ENCODE measurements at regions not wholly inside any gene's neighbourhood (a gene's known extent, or its start where the extent isn't known, plus 50 kb on each side); places are given as distances from the start of the nearest gene placed in this dataset.
"Not testable (repeated sequence)": the region's sequence is repeated elsewhere in the genome, so short reads cannot be mapped to it uniquely, and the experiment has no call there.

DNA sequence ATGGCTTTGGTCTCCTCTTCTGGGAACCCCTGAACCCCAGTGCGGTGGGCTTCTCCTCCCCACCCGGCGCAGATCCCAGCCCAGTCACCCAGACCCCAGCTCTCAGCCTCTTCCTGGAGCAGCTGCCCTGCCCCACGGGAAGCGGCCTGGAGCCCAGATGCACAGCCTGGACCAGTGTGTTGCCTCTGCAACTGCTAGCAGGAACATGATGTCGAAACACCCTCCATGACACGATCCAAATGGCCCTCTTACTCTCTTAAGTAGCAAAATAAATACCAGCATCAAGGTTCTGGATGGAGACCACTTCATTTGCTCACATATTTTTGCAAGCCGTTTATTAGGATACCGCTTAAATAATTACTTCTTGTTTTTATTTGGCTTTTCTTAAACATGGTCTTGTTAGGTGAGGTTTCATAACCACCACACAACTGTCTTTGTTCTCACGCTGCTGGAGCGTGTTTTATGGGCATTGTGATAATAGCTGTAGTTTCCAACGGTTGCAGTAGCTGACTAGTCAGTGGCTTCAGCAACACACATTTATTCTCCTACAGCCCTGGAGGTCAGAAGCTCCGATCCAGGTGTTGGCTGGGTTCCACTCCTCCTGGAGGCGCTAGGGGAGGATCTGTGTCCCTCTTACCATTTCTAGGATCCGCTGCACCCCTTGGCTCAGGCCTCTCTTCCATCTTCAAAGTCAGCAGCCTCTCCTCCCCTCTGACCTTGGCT, 5453.9 kb upstream of the TPTE start:
- TF ChIP-seq, protein P1, sequence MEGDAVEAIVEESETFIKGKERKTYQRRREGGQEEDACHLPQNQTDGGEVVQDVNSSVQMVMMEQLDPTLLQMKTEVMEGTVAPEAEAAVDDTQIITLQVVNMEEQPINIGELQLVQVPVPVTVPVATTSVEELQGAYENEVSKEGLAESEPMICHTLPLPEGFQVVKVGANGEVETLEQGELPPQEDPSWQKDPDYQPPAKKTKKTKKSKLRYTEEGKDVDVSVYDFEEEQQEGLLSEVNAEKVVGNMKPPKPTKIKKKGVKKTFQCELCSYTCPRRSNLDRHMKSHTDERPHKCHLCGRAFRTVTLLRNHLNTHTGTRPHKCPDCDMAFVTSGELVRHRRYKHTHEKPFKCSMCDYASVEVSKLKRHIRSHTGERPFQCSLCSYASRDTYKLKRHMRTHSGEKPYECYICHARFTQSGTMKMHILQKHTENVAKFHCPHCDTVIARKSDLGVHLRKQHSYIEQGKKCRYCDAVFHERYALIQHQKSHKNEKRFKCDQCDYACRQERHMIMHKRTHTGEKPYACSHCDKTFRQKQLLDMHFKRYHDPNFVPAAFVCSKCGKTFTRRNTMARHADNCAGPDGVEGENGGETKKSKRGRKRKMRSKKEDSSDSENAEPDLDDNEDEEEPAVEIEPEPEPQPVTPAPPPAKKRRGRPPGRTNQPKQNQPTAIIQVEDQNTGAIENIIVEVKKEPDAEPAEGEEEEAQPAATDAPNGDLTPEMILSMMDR (IDR thresholded peaks at IDR 0.05): not testable (repeated sequence)
- not testable (repeated sequence) for TF ChIP-seq POLR2A (IDR thresholded peaks at IDR 0.05)
